SK-N-SH (cell line): ENCODE measurements at regions not wholly inside any gene's neighbourhood (a gene's known extent, or its start where the extent isn't known, plus 50 kb on each side); places are given as distances from the start of the nearest gene placed in this dataset.

Experiments used
- CTCF ChIA-PET: fragments of 300-600, 350-600 bp; formaldehyde crosslinking; extraction: SDS; loops from one replicate; lab custom pipeline; 2021; lab: Yijun Ruan, JAX
- POLR2A ChIA-PET: fragments of 350-600 bp; sonication (Branson Sonifier 250); formaldehyde crosslinking; extraction: SDS; loops from one replicate; lab custom pipeline; 2020; ENCODE audit warnings: antibody characterized with exemption, inconsistent platforms; lab: Yijun Ruan, JAX
- DNase-seq: peaks from one replicate; pipeline ENCODE4 v3.0.0; 2012
- H2AFZ ChIP-seq: fragments of 200-600 bp; sonication (generic); 2 replicates; pipeline ENCODE4 v1.8.1; 2016; ENCODE audit warnings: antibody characterized with exemption, mild to moderate bottlenecking, low read depth
- H3F3A ChIP-seq: fragments of 200-600 bp; sonication (generic); replicated peaks from 2 replicates; pipeline ENCODE3; 2016; ENCODE audit warnings: antibody characterized with exemption, mild to moderate bottlenecking; ENCODE audit not compliant: insufficient read depth
- H3K27ac ChIP-seq, 2 experiments: fragments of 200-500 bp in 1 of 2; fragments of 200-600 bp in 1 of 2; sonication (Bioruptor generic) in 1 of 2; sonication (generic), shearing (Covaris generic) in 1 of 2; 2 replicates each; pipeline versions ENCODE4 v1.5.1 to v1.6.1; 2014 to 2016; ENCODE audit warnings: low read depth in 2 of 2, inconsistent platforms in 1 of 2, low read length in 1 of 2, mild to moderate bottlenecking in 1 of 2, mixed read lengths in 1 of 2
- H3K27me3 ChIP-seq: fragments of 200-600 bp; sonication (generic), shearing (Covaris generic); 2 replicates; pipeline ENCODE4 v1.6.1; 2016; ENCODE audit warnings: mixed run types; ENCODE audit not compliant: insufficient read depth
- H3K36me3 ChIP-seq, 2 experiments: fragments of 200-500 bp in 1 of 2; fragments of 200-600 bp in 1 of 2; sonication (Bioruptor generic) in 1 of 2; sonication (generic) in 1 of 2; replicated peaks in 1 of 2; 2 replicates each; pipeline versions ENCODE3 to v1.5.1; 2014 to 2016; ENCODE audit warnings: low read length in 1 of 2, mild to moderate bottlenecking in 1 of 2; ENCODE audit not compliant: insufficient read depth in 2 of 2, control insufficient read depth in 1 of 2
- H3K4me1 ChIP-seq, 2 experiments: fragments of 200-500 bp in 1 of 2; fragments of 200-600 bp in 1 of 2; sonication (Bioruptor generic) in 1 of 2; sonication (generic), shearing (Covaris generic) in 1 of 2; 2 replicates each; pipeline versions ENCODE4 v1.5.1 to v1.6.1; 2014 to 2016; ENCODE audit warnings: low read depth in 1 of 2, low read length in 1 of 2, mixed run types in 1 of 2; ENCODE audit not compliant: insufficient read depth in 2 of 2, control insufficient read depth in 1 of 2
- H3K4me2 ChIP-seq: fragments of 200-600 bp; sonication (generic), shearing (Covaris generic); 2 replicates; pipeline ENCODE4 v1.6.1; 2017; ENCODE audit warnings: mixed run types
- H3K4me3 ChIP-seq, 2 experiments: fragments of 200-500 bp in 1 of 2; fragments of 200-600 bp in 1 of 2; sonication (Bioruptor generic) in 1 of 2; sonication (generic), shearing (Covaris generic) in 1 of 2; 2 replicates each; pipeline versions ENCODE4 v1.5.1 to v1.8.1; 2014 to 2016; ENCODE audit warnings: low read depth in 2 of 2, inconsistent platforms in 1 of 2, low read length in 1 of 2, mild to moderate bottlenecking in 1 of 2, mixed read lengths in 1 of 2, moderate library complexity in 1 of 2
- H3K79me2 ChIP-seq: fragments of 200-600 bp; sonication (generic); 2 replicates; pipeline ENCODE4 v1.8.1; 2017; ENCODE audit warnings: mild to moderate bottlenecking; ENCODE audit not compliant: insufficient read depth
- H3K9ac ChIP-seq: fragments of 200-600 bp; sonication (generic); 2 replicates; pipeline ENCODE4 v1.6.1; 2017; ENCODE audit warnings: mixed run types
- H3K9me2 ChIP-seq: fragments of 200-600 bp; sonication (generic); 2 replicates; pipeline ENCODE4 v1.6.1; 2017; ENCODE audit warnings: mixed run types
- H3K9me3 ChIP-seq: fragments of 200-600 bp; sonication (generic); 2 replicates; pipeline ENCODE4 v1.6.1; 2017; ENCODE audit warnings: mixed run types, mild to moderate bottlenecking, moderate library complexity
- H4K20me1 ChIP-seq: fragments of 200-600 bp; sonication (generic); 2 replicates; pipeline ENCODE4 v1.6.1; 2017; ENCODE audit warnings: mild to moderate bottlenecking, mixed run types; ENCODE audit not compliant: insufficient read depth
- CHD2 ChIP-seq: fragments of 150-350 bp; IDR thresholded peaks from 2 replicates; pipeline ENCODE4 v1.6.1; 2018; ENCODE audit warnings: low read length; ENCODE audit not compliant: partially characterized antibody
- CTCF ChIP-seq: fragments of 200-600 bp; sonication (generic); IDR thresholded peaks from 2 replicates; pipeline ENCODE4 v1.6.1; 2017; ENCODE audit warnings: antibody characterized with exemption, mild to moderate bottlenecking, moderate library complexity
- ELF1 ChIP-seq: IDR thresholded peaks from 2 replicates; pipeline ENCODE4 v1.4.0; 2012
- EP300 ChIP-seq, 2 experiments: IDR thresholded peaks; 2 replicates each; pipeline versions ENCODE4 v1.4.0 to v1.6.1; 2012; ENCODE audit warnings: borderline replicate concordance in 1 of 2, low read depth in 1 of 2, low read length in 1 of 2
- FOSL2 ChIP-seq: IDR thresholded peaks from 2 replicates; pipeline ENCODE4 v1.4.0; 2012; ENCODE audit warnings: low read depth, mild to moderate bottlenecking, moderate library complexity, borderline replicate concordance
- GABPA ChIP-seq: IDR thresholded peaks from 2 replicates; pipeline ENCODE4 v1.4.0; 2012; ENCODE audit warnings: low read depth, mild to moderate bottlenecking
- IRF3 ChIP-seq: fragments of 150-350 bp; IDR thresholded peaks from 2 replicates; pipeline ENCODE4 v1.6.1; 2016; ENCODE audit warnings: mild to moderate bottlenecking, low read depth, low read length
- JUND ChIP-seq: IDR thresholded peaks from 2 replicates; pipeline ENCODE4 v1.4.0; 2012
- MAX ChIP-seq: IDR thresholded peaks from 2 replicates; pipeline ENCODE4 v1.4.0; 2012; ENCODE audit warnings: low read depth
- MEF2A ChIP-seq: IDR thresholded peaks from 2 replicates; pipeline ENCODE4 v1.4.0; 2012; ENCODE audit warnings: low read depth, borderline replicate concordance
- NFIC ChIP-seq: IDR thresholded peaks from 2 replicates; pipeline ENCODE4 v1.4.0; 2012; ENCODE audit warnings: borderline replicate concordance
- POLR2AphosphoS5 ChIP-seq: IDR thresholded peaks from 2 replicates; pipeline ENCODE4 v1.6.1; 2012; ENCODE audit warnings: low read depth, low read length
- RAD21 ChIP-seq: IDR thresholded peaks from 2 replicates; pipeline ENCODE4 v1.6.1; 2012; ENCODE audit warnings: mild to moderate bottlenecking, low read length
- RCOR1 ChIP-seq: fragments of 150-350 bp; IDR thresholded peaks from 2 replicates; pipeline ENCODE4 v1.6.1; 2017; ENCODE audit warnings: antibody characterized with exemption, low read length
- REST ChIP-seq: IDR thresholded peaks from 2 replicates; pipeline ENCODE4 v1.6.1; 2012; ENCODE audit warnings: mild to moderate bottlenecking, low read depth, low read length, moderate library complexity
- RXRA ChIP-seq: IDR thresholded peaks from 2 replicates; pipeline ENCODE4 v1.4.0; 2012; ENCODE audit warnings: low read depth, mild to moderate bottlenecking, borderline replicate concordance
- SIN3A ChIP-seq: IDR thresholded peaks from 2 replicates; pipeline ENCODE4 v1.6.1; 2012; ENCODE audit warnings: low read depth, mild to moderate bottlenecking, low read length, moderate library complexity, borderline replicate concordance
- SMC3 ChIP-seq: IDR thresholded peaks from 2 replicates; pipeline ENCODE4 v1.6.1; 2012; ENCODE audit warnings: low read depth, low read length, improper control_type of control experiment
- TAF1 ChIP-seq: IDR thresholded peaks from 2 replicates; pipeline ENCODE4 v1.6.1; 2012; ENCODE audit warnings: low read depth, mild to moderate bottlenecking, low read length, moderate library complexity, borderline replicate concordance
- USF2 ChIP-seq: fragments of 150-350 bp; IDR thresholded peaks from 2 replicates; pipeline ENCODE4 v1.6.1; 2017; ENCODE audit warnings: antibody characterized with exemption, low read length, low read depth, borderline replicate concordance
- YY1 ChIP-seq: IDR thresholded peaks from 2 replicates; pipeline ENCODE4 v1.4.0; 2012; ENCODE audit warnings: low read depth, mild to moderate bottlenecking
- WGBS: methylation state at CpG from one replicate; pipeline ENCODE4 v1.1.6; 2017; ENCODE audit warnings: low lambda C conversion rate; 5-methylcytosine and 5-hydroxymethylcytosine counted together

GRCh38 chr12:123056709-123057108 is 76.2 kb downstream of the ARL6IP4 start:
- Histone ChIP-seq H3K27me3 (no peaks in the 10 kb centered on the region), H3K4me1 (peaks cover 3 to 7% of the 10 kb centered on the region in 2 experiments; a peak in 1 of 4 replicates), H3K9me2 (no peaks in the 10 kb centered on the region), H3K4me2 (no peak overlapping the region), H3K36me3 (no peaks in the 10 kb centered on the region), H2AFZ (no peak overlapping the region)
- TF ChIP-seq TAF1 (no peak), GABPA (no peak)
- TF ChIP-seq, all 33 proteins: peak for 0
- Histone ChIP-seq H3K79me2 (no peaks in the 10 kb centered on the region), H4K20me1 (no peaks in the 10 kb centered on the region), H3K4me3 (no peak overlapping the region), H3K27ac (no peak overlapping the region), H3K9me3 (no peaks in the 10 kb centered on the region), H3F3A (no peaks in the 10 kb centered on the region), H3K9ac (no peak overlapping the region)
- POLR2A ChIA-PET = no interaction called here
- no peak for DNase-seq
- CTCF ChIA-PET = interaction anchor here (0.8 to 5.3 kb wide), 2 partner anchors 9 to 12 kb away, joined by 4 to 25 read pairs; no protein-coding TSS in a partner anchor
- WGBS = 98% methylated on average over 7 of the region's 7 CpGs

GRCh38 chr12:123056053-123056452 is 75.6 kb downstream of the ARL6IP4 start:
- Histone ChIP-seq H4K20me1 (no peaks in the 10 kb centered on the region), H3F3A (no peaks in the 10 kb centered on the region), H3K4me2 (no peak overlapping the region), H3K4me3 (no peak overlapping the region), H3K79me2 (no peaks in the 10 kb centered on the region), H2AFZ (no peak overlapping the region), H3K27ac (no peak overlapping the region), H3K9me3 (no peaks in the 10 kb centered on the region), H3K9me2 (no peaks in the 10 kb centered on the region), H3K36me3 (no peaks in the 10 kb centered on the region)
- POLR2A ChIA-PET = no interaction called here
- WGBS = 87% methylated on average over 8 of the region's 8 CpGs
- no peak for DNase-seq
- CTCF ChIA-PET = interaction anchor here (0.8 to 5.3 kb wide), 2 partner anchors 9 to 12 kb away, joined by 4 to 25 read pairs; no protein-coding TSS in a partner anchor
- TF ChIP-seq CTCF = no peak
- TF ChIP-seq TAF1 = no peak
- TF ChIP-seq MAX = no peak
- TF ChIP-seq ELF1 = no peak
- no peak for TF ChIP-seq CHD2
- no peak for TF ChIP-seq IRF3
- no peak for TF ChIP-seq SMC3
- TF ChIP-seq NFIC = no peak
- no peak for TF ChIP-seq EP300 (IDR thresholded peaks at IDR 0.05; ENCODE audit: borderline replicate concordance in 1 of 2, low read depth in 1 of 2, low read length in 1 of 2)
- TF ChIP-seq JUND = no peak
- TF ChIP-seq YY1 = no peak
- no peak for TF ChIP-seq USF2
- no peak for TF ChIP-seq RAD21
- no peak for TF ChIP-seq FOSL2
- TF ChIP-seq RXRA = no peak
- no peak for TF ChIP-seq REST
- no peak for TF ChIP-seq SIN3A
- TF ChIP-seq POLR2AphosphoS5 = no peak
- TF ChIP-seq MEF2A = no peak
- TF ChIP-seq RCOR1 = no peak
- TF ChIP-seq, all 33 proteins: peak for 0
- Histone ChIP-seq H3K9ac (no peak overlapping the region), H3K4me1 (peaks cover 3 to 7% of the 10 kb centered on the region in 2 experiments; a peak in 1 of 4 replicates), H3K27me3 (no peaks in the 10 kb centered on the region)
